Caco-2 (cell line): ENCODE measurements at regions not wholly inside any gene's neighbourhood (a gene's known extent, or its start where the extent isn't known, plus 50 kb on each side); places are given as distances from the start of the nearest gene placed in this dataset.

Source experiments
- BruUV-seq: library from RNA; stranded (reverse); fragments of 400-500 nt; replicated peaks from 2 replicates; lab custom pipeline; 2021; lab: Mats Ljungman, UMichigan
- CTCF ChIA-PET: fragments of 300-600 bp; sonication (Branson Sonifier 250); formaldehyde crosslinking; loops from one replicate; lab custom pipeline; 2022; ENCODE audit warnings: antibody characterized with exemption; lab: Charles Lee
- POLR2A ChIA-PET: fragments of 300-600 bp; sonication (Branson Sonifier 250); formaldehyde crosslinking; loops from one replicate; lab custom pipeline; 2022; ENCODE audit warnings: antibody characterized with exemption; lab: Charles Lee
- DNase-seq, 2 experiments: peaks; one replicate each; pipeline versions ENCODE4 v3.0.0 to v3.0.0-alpha.2; 2020 to 2022
- H3K27me3 ChIP-seq: replicated peaks from 2 replicates; pipeline ENCODE4 v1.6.0; 2011; ENCODE audit warnings: low read length; ENCODE audit not compliant: control insufficient read depth, insufficient read depth
- H3K36me3 ChIP-seq: 2 replicates; pipeline ENCODE4 v1.5.1; 2011; ENCODE audit warnings: low read length; ENCODE audit not compliant: control insufficient read depth, insufficient read depth
- H3K4me1 ChIP-seq: fragments of 250-450 bp; sonication (Bioruptor Pico); 2 replicates; pipeline ENCODE4 v1.5.1; 2020; ENCODE audit warnings: mild to moderate bottlenecking
- H3K4me3 ChIP-seq: 2 replicates; pipeline ENCODE4 v1.5.1; 2011; ENCODE audit warnings: low read depth, mild to moderate bottlenecking, control low read depth, low read length
- H3K9me3 ChIP-seq: fragments of 250-450 bp; sonication (Bioruptor Pico); 2 replicates; pipeline ENCODE4 v1.5.1; 2020; ENCODE audit warnings: mild to moderate bottlenecking, moderate library complexity
- H3K27ac Mint-ChIP-seq: one replicate; pipeline ENCODE4 v1.8.0; 2022; ENCODE audit warnings: mixed read lengths; ENCODE audit not compliant: unreplicated experiment
- H3K27me3 Mint-ChIP-seq: one replicate; pipeline ENCODE4 v1.8.0; 2022; ENCODE audit warnings: mixed read lengths; ENCODE audit not compliant: insufficient read depth, unreplicated experiment
- H3K36me3 Mint-ChIP-seq: one replicate; pipeline ENCODE4 v1.8.0; 2022; ENCODE audit warnings: mild to moderate bottlenecking, mixed read lengths; ENCODE audit not compliant: insufficient read depth, unreplicated experiment
- H3K4me1 Mint-ChIP-seq: one replicate; pipeline ENCODE4 v1.8.0; 2022; ENCODE audit warnings: low read depth, mixed read lengths; ENCODE audit not compliant: unreplicated experiment
- H3K4me3 Mint-ChIP-seq: one replicate; pipeline ENCODE4 v1.8.0; 2022; ENCODE audit warnings: mild to moderate bottlenecking, moderate library complexity, mixed read lengths; ENCODE audit not compliant: unreplicated experiment
- H3K9me3 Mint-ChIP-seq: one replicate; pipeline ENCODE4 v1.8.0; 2022; ENCODE audit warnings: mixed read lengths; ENCODE audit not compliant: unreplicated experiment
- intact Hi-C: fragments of 100-400 bp; cut with micrococcal nuclease; formaldehyde crosslinking; loops from one replicate; pipeline ENCODE4 v1.10.0; 2022; ENCODE audit not compliant: unreplicated experiment
- TF ChIP-seq, protein P1 (sequence below), 2 experiments: fragments of 200-600 bp in 1 of 2; IDR thresholded peaks; 1 replicate in 1 of 2; 2 replicates in 1 of 2; pipeline versions ENCODE4 v1.5.1 to v1.8.0; 2011 to 2022; ENCODE audit warnings: antibody characterized with exemption in 1 of 2, control low read depth in 1 of 2, inconsistent platforms in 1 of 2, low read depth in 1 of 2, low read length in 1 of 2, mild to moderate bottlenecking in 1 of 2, moderate library complexity in 1 of 2; ENCODE audit not compliant: insufficient read depth in 1 of 2, severe bottlenecking in 1 of 2, unreplicated experiment in 1 of 2

DNA sequence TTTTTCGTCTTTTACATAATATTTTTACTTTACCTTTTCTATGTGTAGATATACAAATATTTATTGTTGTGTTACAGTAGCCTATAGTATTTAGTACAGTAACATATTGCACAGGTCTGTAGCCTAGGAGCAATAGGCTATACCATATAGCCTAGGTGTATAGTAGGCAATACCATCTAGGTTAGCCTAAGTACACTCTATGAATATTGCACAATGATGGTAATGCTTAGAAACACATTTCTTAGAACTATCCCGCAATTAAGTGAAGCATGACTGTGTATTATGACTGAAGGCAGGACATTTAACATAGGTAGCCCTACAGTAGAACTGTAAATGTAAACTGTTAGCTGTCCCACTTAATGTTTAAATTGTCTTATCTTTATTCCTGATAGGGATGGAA lies 964.3 kb downstream of the SLITRK1 start:
- intact Hi-C loops, result no loop called here
- no peak overlapping the region for H3K27ac Mint-ChIP-seq
- no peaks in the 10 kb centered on the region for H3K36me3 Mint-ChIP-seq
- H3K27me3 ChIP-seq, result no peaks in the 10 kb centered on the region
- no peak for DNase-seq
- ChIA-PET POLR2A (no interaction called here), CTCF (no interaction called here)
- no peak overlapping the region for H3K4me3 Mint-ChIP-seq
- no peaks in the 10 kb centered on the region for H3K4me1 Mint-ChIP-seq
- no peak overlapping the region for H3K4me3 ChIP-seq
- TF ChIP-seq, protein P1, sequence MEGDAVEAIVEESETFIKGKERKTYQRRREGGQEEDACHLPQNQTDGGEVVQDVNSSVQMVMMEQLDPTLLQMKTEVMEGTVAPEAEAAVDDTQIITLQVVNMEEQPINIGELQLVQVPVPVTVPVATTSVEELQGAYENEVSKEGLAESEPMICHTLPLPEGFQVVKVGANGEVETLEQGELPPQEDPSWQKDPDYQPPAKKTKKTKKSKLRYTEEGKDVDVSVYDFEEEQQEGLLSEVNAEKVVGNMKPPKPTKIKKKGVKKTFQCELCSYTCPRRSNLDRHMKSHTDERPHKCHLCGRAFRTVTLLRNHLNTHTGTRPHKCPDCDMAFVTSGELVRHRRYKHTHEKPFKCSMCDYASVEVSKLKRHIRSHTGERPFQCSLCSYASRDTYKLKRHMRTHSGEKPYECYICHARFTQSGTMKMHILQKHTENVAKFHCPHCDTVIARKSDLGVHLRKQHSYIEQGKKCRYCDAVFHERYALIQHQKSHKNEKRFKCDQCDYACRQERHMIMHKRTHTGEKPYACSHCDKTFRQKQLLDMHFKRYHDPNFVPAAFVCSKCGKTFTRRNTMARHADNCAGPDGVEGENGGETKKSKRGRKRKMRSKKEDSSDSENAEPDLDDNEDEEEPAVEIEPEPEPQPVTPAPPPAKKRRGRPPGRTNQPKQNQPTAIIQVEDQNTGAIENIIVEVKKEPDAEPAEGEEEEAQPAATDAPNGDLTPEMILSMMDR (IDR thresholded peaks at IDR 0.05; ENCODE audit: insufficient read depth in 1 of 2, low read depth in 1 of 2, low read length in 1 of 2, severe bottlenecking in 1 of 2, unreplicated experiment in 1 of 2), result no peak
- no TSS peak for BruUV-seq
- H3K36me3 ChIP-seq, result no peaks in the 10 kb centered on the region
- no peaks in the 10 kb centered on the region for H3K27me3 Mint-ChIP-seq
- H3K4me1 ChIP-seq, result no peaks in the 10 kb centered on the region
- H3K9me3 ChIP-seq, result no peaks in the 10 kb centered on the region
- no peaks in the 10 kb centered on the region for H3K9me3 Mint-ChIP-seq

DNA sequence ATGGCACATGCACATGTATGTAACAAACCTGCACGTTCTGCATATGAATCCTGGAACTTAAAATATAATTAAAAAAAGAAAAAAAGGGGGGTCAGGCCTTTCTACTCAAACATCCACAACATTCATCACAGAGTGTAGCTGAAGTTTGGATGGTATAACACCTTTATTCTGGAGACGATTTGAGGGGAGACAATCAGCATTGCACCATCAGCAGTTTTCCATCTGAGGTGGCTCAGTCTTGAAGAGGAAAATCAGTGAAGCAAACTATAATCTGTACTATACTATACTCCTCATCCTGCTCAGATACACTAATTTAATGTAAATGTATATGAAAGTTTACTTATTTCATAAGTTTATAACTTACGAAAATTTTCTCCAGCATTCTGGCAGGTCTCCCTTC lies 969.7 kb downstream of the SLITRK1 start:
- Histone ChIP-seq H3K4me3 (no peak overlapping the region), H3K36me3 (no peaks in the 10 kb centered on the region), H3K4me1 (no peaks in the 10 kb centered on the region), H3K9me3 (no peaks in the 10 kb centered on the region), H3K27me3 (no peaks in the 10 kb centered on the region)
- no peaks in the 10 kb centered on the region for H3K9me3 Mint-ChIP-seq
- no peak for DNase-seq
- H3K36me3 Mint-ChIP-seq, result no peaks in the 10 kb centered on the region
- no TSS peak for BruUV-seq
- H3K27ac Mint-ChIP-seq, result no peak overlapping the region
- ChIA-PET CTCF (no interaction called here), POLR2A (no interaction called here)
- no peak overlapping the region for H3K4me3 Mint-ChIP-seq
- TF ChIP-seq, protein P1 (IDR thresholded peaks at IDR 0.05; ENCODE audit: insufficient read depth in 1 of 2, low read depth in 1 of 2, low read length in 1 of 2, severe bottlenecking in 1 of 2, unreplicated experiment in 1 of 2), result no peak
- peaks cover 3% of the 10 kb centered on the region for H3K27me3 Mint-ChIP-seq
- no peaks in the 10 kb centered on the region for H3K4me1 Mint-ChIP-seq
- intact Hi-C loops, result no loop called here

DNA sequence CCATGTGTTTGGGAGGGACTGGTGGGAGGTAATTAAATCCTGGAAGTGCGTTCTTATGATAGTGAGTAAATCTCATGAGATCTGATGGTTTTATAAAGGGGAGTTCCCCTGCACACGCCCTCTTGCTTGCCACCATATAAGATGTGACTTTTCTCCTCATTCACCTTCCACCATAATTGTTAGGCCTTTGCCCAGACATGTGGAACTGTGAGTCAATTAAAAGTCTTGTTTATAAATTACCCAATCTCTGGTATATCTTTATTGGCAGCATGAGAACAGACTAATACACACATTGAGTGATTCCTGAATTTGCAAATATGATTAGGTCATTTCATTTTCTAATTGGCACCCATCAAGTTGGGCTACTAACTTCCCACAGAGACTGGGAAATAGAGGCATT lies 977.2 kb downstream of the SLITRK1 start:
- intact Hi-C loops, result no loop called here
- H3K36me3 ChIP-seq, result no peaks in the 10 kb centered on the region
- no peaks in the 10 kb centered on the region for H3K36me3 Mint-ChIP-seq
- no peaks in the 10 kb centered on the region for H3K27me3 ChIP-seq
- TF ChIP-seq, protein P1 (IDR thresholded peaks at IDR 0.05; ENCODE audit: insufficient read depth in 1 of 2, low read depth in 1 of 2, low read length in 1 of 2, severe bottlenecking in 1 of 2, unreplicated experiment in 1 of 2), result no peak
- no peaks in the 10 kb centered on the region for H3K27me3 Mint-ChIP-seq
- POLR2A ChIA-PET, result no interaction called here
- no peaks in the 10 kb centered on the region for H3K9me3 Mint-ChIP-seq
- no peaks in the 10 kb centered on the region for H3K4me1 ChIP-seq
- H3K27ac Mint-ChIP-seq, result no peak overlapping the region
- no peaks in the 10 kb centered on the region for H3K4me1 Mint-ChIP-seq
- no peak overlapping the region for H3K4me3 ChIP-seq
- DNase-seq, result no peak
- H3K9me3 ChIP-seq, result no peaks in the 10 kb centered on the region
- CTCF ChIA-PET, result no interaction called here
- BruUV-seq, result no TSS peak
- H3K4me3 Mint-ChIP-seq, result no peak overlapping the region
